ENCODE measurements at regions not wholly inside any gene's neighbourhood (a gene's known extent, or its start where the extent isn't known, plus 50 kb on each side); places are given as distances from the start of the nearest gene placed in this dataset.

- TF ChIP-seq CTCF (IDR thresholded peaks at IDR 0.05) (no peak), POLR2A (IDR thresholded peaks at IDR 0.05) (no peak)
Measured at GRCh38 chr18:61943175-61943964, 50.6 kb upstream of the RNF152 start.
